GM21447 (cell line): ENCODE measurements at regions not wholly inside any gene's neighbourhood (a gene's known extent, or its start where the extent isn't known, plus 50 kb on each side); places are given as distances from the start of the nearest gene placed in this dataset.
"Not testable (repeated sequence)": the region's sequence is repeated elsewhere in the genome, so short reads cannot be mapped to it uniquely, and the experiment has no call there.

Experiments used
- ATAC-seq: cut with Tn5 transposase; IDR thresholded peaks from one replicate; pipeline ENCODE4 v1.9.1; 2021; ENCODE audit not compliant: unreplicated experiment

DNA sequence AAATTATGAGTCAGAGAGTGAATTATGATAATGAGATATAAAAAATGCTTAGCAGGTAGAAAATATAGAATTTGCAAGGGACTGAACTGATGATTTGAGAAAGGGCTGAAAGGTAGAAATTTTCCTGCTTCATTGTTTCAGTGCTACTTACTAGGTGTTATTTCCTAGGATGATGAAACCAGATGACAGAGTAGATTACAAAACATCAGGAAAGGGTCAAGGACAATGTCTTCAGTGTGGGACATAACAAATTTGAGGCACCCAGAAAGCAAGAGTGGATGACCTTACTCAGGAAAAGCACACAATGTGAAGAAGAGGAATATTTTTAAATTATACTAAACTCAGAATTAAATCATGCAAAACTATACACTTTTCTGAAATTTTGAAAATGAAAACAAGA lies 102.1 kb downstream of the SHCBP1 start:
- no peak for ATAC-seq

- no peak for ATAC-seq
Observed at GRCh38 chr16:46496701-46497100, 124.5 kb downstream of the SHCBP1 start.

GRCh38 chr16:46482895-46483294 lies 138.3 kb downstream of the SHCBP1 start:
- ATAC-seq: no peak

GRCh38 chr16:46466239-46466638 lies 154.9 kb downstream of the SHCBP1 start:
- ATAC-seq: no peak

GRCh38 chr16:46454801-46455200 lies 166.4 kb downstream of the SHCBP1 start:
- not testable (repeated sequence) for ATAC-seq

GRCh38 chr16:46428108-46429061 lies 192.8 kb downstream of the SHCBP1 start:
- ATAC-seq: no peak

GRCh38 chr16:46427340-46428107 lies 193.7 kb downstream of the SHCBP1 start:
- ATAC-seq: no peak

DNA sequence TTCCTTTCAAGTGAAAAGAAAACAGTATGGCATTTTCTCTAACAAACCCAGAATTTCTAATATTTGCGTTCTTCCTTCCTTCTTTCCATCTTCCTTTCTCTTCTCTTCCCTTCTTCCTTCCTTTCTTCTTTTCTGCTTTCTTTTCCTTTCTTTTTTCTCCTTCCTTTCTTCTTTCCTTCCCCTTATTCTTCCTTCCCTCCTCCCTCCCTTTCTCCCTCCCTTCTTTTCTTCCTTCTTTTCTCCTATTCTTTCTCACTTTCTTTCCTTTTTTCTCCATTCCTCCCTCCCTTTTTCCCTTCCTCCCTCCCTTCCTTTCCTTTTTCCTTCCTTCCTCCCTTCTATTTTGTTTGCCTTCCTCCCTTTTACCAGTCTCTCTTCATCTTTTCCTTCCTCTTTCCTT lies 194.8 kb downstream of the SHCBP1 start:
- no peak for ATAC-seq

DNA sequence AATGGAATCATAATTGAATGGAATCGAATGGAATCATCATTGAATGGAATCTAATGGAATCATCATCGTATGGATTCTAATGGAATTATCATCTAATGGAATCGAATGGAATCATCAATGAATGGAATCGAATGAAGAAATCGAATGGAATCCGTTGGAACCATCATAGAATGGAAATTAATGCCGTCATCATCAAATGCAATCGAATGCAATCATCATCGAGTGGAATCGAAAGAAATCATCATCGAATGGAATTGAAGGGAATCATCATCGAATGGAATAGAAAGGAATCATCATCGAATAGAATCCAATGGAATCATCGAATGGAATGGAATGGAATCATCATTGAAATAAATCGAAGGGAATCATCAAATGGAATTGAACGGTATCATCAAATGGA lies 217.2 kb downstream of the SHCBP1 start:
- ATAC-seq: no peak

DNA sequence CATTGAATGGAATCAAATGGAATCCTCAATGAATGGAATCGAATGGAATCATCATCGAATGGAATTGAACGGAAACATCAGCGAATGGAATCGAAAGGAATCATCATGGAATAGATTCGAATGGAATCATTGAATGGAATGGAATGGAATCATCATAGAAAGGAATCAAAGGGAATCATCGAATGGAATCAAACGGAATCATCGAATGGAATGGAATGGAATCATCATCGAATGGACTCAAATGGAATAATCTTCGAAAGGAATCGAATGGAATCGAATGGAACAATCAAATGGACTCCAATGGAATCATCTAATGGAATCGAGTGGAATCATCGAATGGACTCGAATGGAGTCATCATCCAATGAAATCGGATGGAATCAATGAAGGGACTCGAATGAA lies 222.6 kb downstream of the SHCBP1 start:
- not testable (repeated sequence) for ATAC-seq

DNA sequence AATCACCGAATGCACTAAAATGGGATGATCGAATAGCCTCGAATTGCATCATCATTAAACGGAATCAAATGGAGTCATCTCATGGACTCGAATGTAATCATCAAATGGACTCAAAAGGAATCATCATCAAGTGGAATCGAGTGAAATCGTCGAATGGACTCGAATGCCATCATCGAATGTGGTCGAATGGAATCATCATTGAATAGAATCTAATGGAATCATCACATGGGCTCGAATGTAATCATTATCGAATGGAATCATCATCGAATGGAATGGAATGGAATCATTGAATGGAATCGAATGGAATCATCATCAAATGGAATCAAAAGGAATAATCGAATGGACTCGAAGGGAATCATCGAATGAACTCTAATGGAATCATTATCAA lies 224.3 kb downstream of the SHCBP1 start:
- ATAC-seq: not testable (repeated sequence)

GRCh38 chr16:46396131-46396882 lies 224.9 kb downstream of the SHCBP1 start:
- not testable (repeated sequence) for ATAC-seq

DNA sequence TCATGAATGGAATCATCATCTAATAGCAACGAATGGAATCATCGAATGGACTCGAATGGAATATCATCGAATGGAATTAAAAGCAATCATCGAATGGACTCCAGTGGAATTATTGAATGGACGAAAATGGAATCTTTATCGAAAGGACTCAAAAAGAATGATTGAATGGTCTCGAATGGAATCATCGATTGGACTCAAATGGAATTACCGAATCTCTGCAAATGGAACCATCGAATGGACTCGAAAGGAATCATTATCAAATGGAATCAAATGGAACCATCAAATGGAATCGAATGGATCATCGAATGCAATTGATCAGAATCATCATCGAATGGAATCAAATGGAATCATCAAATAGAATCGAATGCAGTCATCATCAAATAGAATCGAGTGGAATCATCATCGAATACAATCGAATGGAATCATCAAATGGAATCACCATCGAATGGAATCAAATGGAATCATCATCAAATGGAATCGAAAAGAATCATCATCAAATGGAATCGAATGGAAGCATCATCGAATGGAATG lies 225.7 kb downstream of the SHCBP1 start:
- not testable (repeated sequence) for ATAC-seq

- not testable (repeated sequence) for ATAC-seq
Observed at GRCh38 chr16:46394963-46395362, 226.2 kb downstream of the SHCBP1 start.

- ATAC-seq: not testable (repeated sequence)
Observed at GRCh38 chr16:46394149-46394548, 227.0 kb downstream of the SHCBP1 start.

DNA sequence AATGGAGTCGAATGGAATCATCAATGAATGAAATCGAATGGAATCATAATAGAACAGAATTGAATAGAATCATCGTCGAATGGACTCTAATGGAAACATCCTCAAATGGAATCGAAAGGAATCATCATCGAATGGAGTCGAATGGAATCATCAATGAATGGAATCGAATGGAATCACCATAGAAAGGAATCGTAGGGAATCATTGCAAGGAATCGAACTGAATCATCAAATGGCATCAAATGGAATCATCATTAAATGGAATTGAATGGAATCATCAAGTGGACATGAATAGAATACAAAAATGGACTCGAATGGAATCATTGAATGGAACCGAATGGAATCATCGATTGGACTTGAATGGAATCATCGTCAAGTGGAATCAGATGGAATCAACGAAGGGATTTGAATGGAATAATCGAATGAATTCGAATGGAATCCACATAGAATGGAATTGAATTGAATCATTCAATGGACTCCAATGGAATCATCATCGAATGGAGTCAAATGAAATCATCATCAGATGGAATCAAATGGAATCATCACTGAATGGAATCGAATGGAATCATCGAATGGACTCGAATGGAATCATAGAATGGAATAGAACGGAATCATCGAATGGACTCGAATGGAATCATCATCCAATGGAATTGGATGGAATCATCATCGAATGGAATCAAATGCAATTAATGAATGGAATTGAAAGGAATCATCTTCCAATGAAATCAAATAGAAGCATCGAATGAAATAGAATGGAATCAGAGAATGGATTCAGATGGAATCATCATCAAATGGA lies 228.1 kb downstream of the SHCBP1 start:
- ATAC-seq: not testable (repeated sequence)

GRCh38 chr16:46390660-46391462 lies 230.3 kb downstream of the SHCBP1 start:
- ATAC-seq: not testable (repeated sequence)

GRCh38 chr16:46389561-46390041 lies 231.6 kb downstream of the SHCBP1 start:
- not testable (repeated sequence) for ATAC-seq

- not testable (repeated sequence) for ATAC-seq
Observed at GRCh38 chr16:46388939-46389491, 232.2 kb downstream of the SHCBP1 start.
